Colon (tissue), 2 donors: ENCODE measurements at regions not wholly inside any gene's neighbourhood (a gene's known extent, or its start where the extent isn't known, plus 50 kb on each side); places are given as distances from the start of the nearest gene placed in this dataset.

Experiments
- FAIRE-seq: peaks from 2 replicates; lab custom pipeline; 2012; peaks lifted over from hg19 to GRCh38; lab: Jason Lieb, UNC
- donor health status: control.
- donor health status: control.

- no peak for FAIRE-seq
Observed at GRCh38 chr1:218642033-218642948, 297.2 kb downstream of the TGFB2 start.

- no peak for FAIRE-seq
Observed at GRCh38 chr1:218643281-218643680, 298.1 kb downstream of the TGFB2 start.

- no peak for FAIRE-seq
Observed at GRCh38 chr1:218643926-218644325, 298.8 kb downstream of the TGFB2 start.

GRCh38 chr1:218646288-218646687 is 301.2 kb downstream of the TGFB2 start:
- FAIRE-seq, result no peak

DNA sequence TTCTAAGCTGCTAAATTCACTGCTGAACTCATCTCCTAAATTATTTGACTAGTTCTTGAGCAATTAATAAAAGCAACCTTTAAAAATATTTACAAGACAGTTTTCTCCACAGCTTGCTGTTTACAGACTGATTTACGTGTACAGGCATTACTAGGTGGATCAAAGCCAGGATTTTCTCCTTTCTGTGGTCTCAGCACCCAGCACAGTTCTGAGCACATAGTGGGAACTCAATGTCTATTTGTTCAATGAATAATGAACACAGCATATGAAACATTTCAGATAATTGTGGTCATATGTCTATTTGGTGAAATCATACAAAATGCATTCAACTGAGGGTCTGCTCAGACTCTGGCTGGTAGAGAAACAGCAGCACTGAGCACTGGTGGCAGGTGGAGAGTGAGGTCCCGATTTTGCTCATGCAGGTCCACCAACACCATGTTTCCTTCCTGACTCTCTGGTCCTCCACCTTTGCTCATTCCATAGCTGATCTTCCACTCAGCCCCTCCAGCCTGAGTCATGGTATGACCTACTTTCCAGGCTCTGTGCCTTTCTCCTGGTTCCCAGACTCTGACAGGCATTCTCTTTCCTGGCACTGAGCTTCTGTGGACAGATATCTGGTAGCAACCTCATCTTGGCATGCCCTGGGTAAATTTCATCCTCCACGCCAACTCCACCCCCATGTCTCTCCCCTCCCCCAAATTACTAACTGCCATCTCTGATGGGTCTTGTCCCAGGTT is 311.3 kb downstream of the TGFB2 start:
- FAIRE-seq, result no peak

- no peak for FAIRE-seq
Observed at GRCh38 chr1:218658269-218658668, 313.1 kb downstream of the TGFB2 start.

- FAIRE-seq, result no peak
Observed at GRCh38 chr1:218658899-218659298, 313.8 kb downstream of the TGFB2 start.

- no peak for FAIRE-seq
Observed at GRCh38 chr1:218659911-218660677, 315.0 kb downstream of the TGFB2 start.

GRCh38 chr1:218660678-218661053 is 315.5 kb downstream of the TGFB2 start:
- FAIRE-seq, result no peak

GRCh38 chr1:218661411-218661810 is 316.3 kb downstream of the TGFB2 start:
- no peak for FAIRE-seq

DNA sequence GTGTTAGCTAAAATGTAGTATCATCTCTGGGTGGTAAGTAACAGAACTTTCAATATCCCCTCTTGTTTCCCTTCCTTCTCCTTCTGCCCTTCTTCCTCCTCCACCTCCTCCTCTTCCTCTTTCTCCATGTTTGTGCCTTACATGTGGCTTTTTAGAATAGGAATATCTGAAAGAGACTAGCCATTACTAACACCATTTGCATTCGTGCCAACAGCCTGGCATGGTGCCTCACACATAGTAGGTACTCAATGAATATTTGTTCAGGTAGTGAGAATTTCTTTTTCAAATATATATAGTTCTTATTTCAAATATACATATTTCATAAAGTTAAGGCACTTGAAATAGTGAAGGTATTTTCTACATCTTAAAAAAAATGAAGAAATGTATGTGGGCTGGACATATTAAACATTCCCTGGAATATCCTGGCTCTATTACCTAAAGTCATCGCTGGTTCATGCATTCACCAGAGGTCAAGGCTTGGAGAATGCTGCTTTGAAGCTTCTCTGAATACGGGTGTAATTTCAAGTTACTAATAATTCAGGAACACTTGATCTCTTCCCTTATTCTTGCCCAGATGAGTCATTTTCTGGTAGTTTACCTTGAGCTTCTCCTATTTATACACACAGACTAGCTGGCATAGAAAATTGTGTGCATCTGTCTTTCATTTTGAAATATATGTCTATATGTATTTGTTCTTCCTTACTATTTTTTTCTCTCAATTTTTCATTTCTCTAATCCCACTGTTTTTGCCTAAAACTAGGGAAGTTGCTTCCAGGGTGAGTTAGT is 319.4 kb downstream of the TGFB2 start:
- FAIRE-seq, result no peak

GRCh38 chr1:218665221-218665620 is 320.1 kb downstream of the TGFB2 start:
- FAIRE-seq, result no peak

DNA sequence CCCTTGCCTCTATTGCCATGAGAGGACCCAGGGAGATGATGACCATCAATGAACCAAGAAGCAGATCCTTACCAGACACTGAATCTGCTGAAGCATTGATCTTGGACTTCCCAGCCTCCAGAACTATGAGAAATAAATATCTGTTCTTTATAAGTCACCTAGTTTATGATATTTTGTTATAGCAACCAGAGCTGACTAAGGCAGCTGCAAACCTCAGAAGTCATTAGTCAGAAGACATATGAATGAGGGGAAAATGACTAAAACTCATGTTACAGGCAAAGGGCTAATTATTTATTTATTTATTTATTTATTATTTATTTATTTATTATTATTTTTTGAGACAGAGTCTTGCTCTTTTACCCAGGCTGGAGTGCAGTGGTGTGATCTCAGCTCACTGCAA is 321.1 kb downstream of the TGFB2 start:
- no peak for FAIRE-seq

GRCh38 chr1:218667781-218668516 is 322.8 kb downstream of the TGFB2 start:
- no peak for FAIRE-seq

GRCh38 chr1:218669431-218669830 is 324.3 kb downstream of the TGFB2 start:
- FAIRE-seq, result no peak

DNA sequence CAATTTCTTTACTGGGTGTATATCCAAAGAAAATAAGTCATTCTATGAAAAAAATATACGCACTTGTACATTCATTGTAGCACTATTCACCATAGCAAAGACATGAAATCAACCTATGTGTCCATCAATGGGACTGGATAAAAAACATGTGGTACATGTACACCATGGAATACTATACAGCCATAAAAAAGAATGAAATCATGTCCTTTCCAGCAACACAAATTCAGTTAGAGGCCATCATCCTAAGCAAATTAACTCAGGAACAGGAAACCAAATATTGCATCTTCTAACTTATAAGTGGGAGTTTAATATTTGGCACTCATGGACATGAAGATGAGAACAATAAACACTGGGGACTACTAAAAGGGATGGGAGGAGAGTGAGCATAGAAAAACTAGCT is 325.7 kb downstream of the TGFB2 start:
- FAIRE-seq, result no peak

- no peak for FAIRE-seq
Observed at GRCh38 chr1:218671573-218671972, 326.4 kb downstream of the TGFB2 start.

DNA sequence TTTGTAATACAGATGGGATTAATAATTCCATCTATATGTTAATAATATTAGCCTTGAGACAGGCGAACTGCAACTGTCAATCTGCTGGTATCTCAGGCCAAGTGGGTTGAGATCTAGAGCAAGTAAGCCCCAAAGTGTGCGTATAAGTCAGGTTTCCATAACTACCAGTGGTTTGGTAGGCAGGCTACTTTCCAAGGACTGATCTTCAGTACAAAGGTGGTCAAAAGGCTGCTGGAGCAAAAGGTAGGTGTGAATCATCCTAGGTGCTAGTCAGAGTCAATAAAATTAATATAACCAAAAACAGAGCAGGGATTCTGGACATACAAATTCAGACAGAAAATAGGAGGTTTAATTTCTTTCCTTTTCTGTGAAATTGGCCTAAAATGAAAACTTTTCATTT is 328.0 kb downstream of the TGFB2 start:
- FAIRE-seq, result no peak

GRCh38 chr1:218674280-218674773 is 329.2 kb downstream of the TGFB2 start:
- no peak for FAIRE-seq

- FAIRE-seq, result no peak
Observed at GRCh38 chr1:218677026-218677425, 331.9 kb downstream of the TGFB2 start.

GRCh38 chr1:218679391-218679790 is 334.3 kb downstream of the TGFB2 start:
- FAIRE-seq, result no peak
